ENCODE measurements at regions not wholly inside any gene's neighbourhood (a gene's known extent, or its start where the extent isn't known, plus 50 kb on each side); places are given as distances from the start of the nearest gene placed in this dataset.

GRCh38 chr2:239611222-239611795 is 210.5 kb upstream of the HDAC4 start:
- H3K27me3 ChIP-seq (ENCODE audit: control insufficient read depth in 1 of 2, insufficient read depth in 2 of 2, low read length in 2 of 2): peaks cover 0 to 4% of the 10 kb centered on the region in 2 experiments
- ChIA-PET CTCF (no interaction called here), POLR2A (no interaction called here)
- H3K4me3 Mint-ChIP-seq: no peak overlapping the region
- H3K36me3 Mint-ChIP-seq (ENCODE audit: low read depth): no peaks in the 10 kb centered on the region
- H3K27me3 Mint-ChIP-seq: peaks cover 4% of the 10 kb centered on the region
- H3K9me3 Mint-ChIP-seq: no peaks in the 10 kb centered on the region
- DNase-seq (no peak), ATAC-seq (ENCODE audit: poor library complexity) (no peak)
- intact Hi-C loops (cut with DNase I, micrococcal nuclease): no loop called here
- H3K4me1 ChIP-seq (ENCODE audit: insufficient read depth, low read length): no peaks in the 10 kb centered on the region
- H3K27ac ChIP-seq (ENCODE audit: low read depth in 1 of 2, low read length in 2 of 2): no peak overlapping the region
- peaks cover 0 to 6% of the 10 kb centered on the region in 2 experiments for H3K9me3 ChIP-seq (ENCODE audit: control insufficient read depth in 1 of 2, insufficient read depth in 1 of 2, low read length in 2 of 2)
- no peaks in the 10 kb centered on the region for H3K36me3 ChIP-seq (ENCODE audit: insufficient read depth, low read length)
- TF ChIP-seq CTCF (IDR thresholded peaks at IDR 0.05): no peak
- no peaks in the 10 kb centered on the region for H3K4me1 Mint-ChIP-seq (ENCODE audit: low read depth)
- H3K4me3 ChIP-seq (ENCODE audit: low read length): no peak overlapping the region
- H3K27ac Mint-ChIP-seq: no peak overlapping the region

- Histone ChIP-seq H3K36me3 (ENCODE audit: insufficient read depth, low read length) (no peaks in the 10 kb centered on the region), H3K27me3 (ENCODE audit: control insufficient read depth in 1 of 2, insufficient read depth in 2 of 2, low read length in 2 of 2) (peaks cover 0 to 4% of the 10 kb centered on the region in 2 experiments), H3K4me1 (ENCODE audit: insufficient read depth, low read length) (no peaks in the 10 kb centered on the region), H3K4me3 (ENCODE audit: low read length) (no peak overlapping the region), H3K9me3 (ENCODE audit: control insufficient read depth in 1 of 2, insufficient read depth in 1 of 2, low read length in 2 of 2) (peaks cover 0 to 6% of the 10 kb centered on the region in 2 experiments), H3K27ac (ENCODE audit: low read depth in 1 of 2, low read length in 2 of 2) (no peak overlapping the region)
- ChIA-PET POLR2A (no interaction called here), CTCF (no interaction called here)
- Mint-ChIP-seq H3K9me3 (no peaks in the 10 kb centered on the region), H3K36me3 (ENCODE audit: low read depth) (no peaks in the 10 kb centered on the region), H3K27ac (no peak overlapping the region), H3K4me1 (ENCODE audit: low read depth) (no peaks in the 10 kb centered on the region), H3K27me3 (peaks cover 4% of the 10 kb centered on the region), H3K4me3 (no peak overlapping the region)
- no peak for TF ChIP-seq CTCF (IDR thresholded peaks at IDR 0.05)
- ATAC-seq (ENCODE audit: poor library complexity): no peak
- no peak for DNase-seq
- intact Hi-C loops (cut with DNase I, micrococcal nuclease): no loop called here
These were observed 209.8 kb upstream of the HDAC4 start for GRCh38 chr2:239610457-239611221.

GRCh38 chr2:239609607-239610310 is 208.9 kb upstream of the HDAC4 start:
- H3K27me3 Mint-ChIP-seq: peaks cover 4% of the 10 kb centered on the region
- H3K27ac ChIP-seq (ENCODE audit: low read depth in 1 of 2, low read length in 2 of 2): no peak overlapping the region
- DNase-seq: peak in 3 of 14 experiments; percentile 36 to 61 (median 44)
- no peaks in the 10 kb centered on the region for H3K9me3 Mint-ChIP-seq
- ChIA-PET CTCF (no interaction called here), POLR2A (no interaction called here)
- intact Hi-C loops (cut with DNase I, micrococcal nuclease): no loop called here
- no peaks in the 10 kb centered on the region for H3K36me3 ChIP-seq (ENCODE audit: insufficient read depth, low read length)
- H3K4me1 Mint-ChIP-seq (ENCODE audit: low read depth): no peaks in the 10 kb centered on the region
- H3K4me3 ChIP-seq (ENCODE audit: low read length): no peak overlapping the region
- peaks cover 0 to 6% of the 10 kb centered on the region in 2 experiments for H3K9me3 ChIP-seq (ENCODE audit: control insufficient read depth in 1 of 2, insufficient read depth in 1 of 2, low read length in 2 of 2)
- no peak for ATAC-seq (ENCODE audit: poor library complexity)
- no peak overlapping the region for H3K27ac Mint-ChIP-seq
- peaks cover 0 to 4% of the 10 kb centered on the region in 2 experiments for H3K27me3 ChIP-seq (ENCODE audit: control insufficient read depth in 1 of 2, insufficient read depth in 2 of 2, low read length in 2 of 2)
- H3K36me3 Mint-ChIP-seq (ENCODE audit: low read depth): no peaks in the 10 kb centered on the region
- H3K4me3 Mint-ChIP-seq: no peak overlapping the region
- H3K4me1 ChIP-seq (ENCODE audit: insufficient read depth, low read length): no peaks in the 10 kb centered on the region
- no peak for TF ChIP-seq CTCF (IDR thresholded peaks at IDR 0.05)
